ENCODE measurements at regions not wholly inside any gene's neighbourhood (a gene's known extent, or its start where the extent isn't known, plus 50 kb on each side); places are given as distances from the start of the nearest gene placed in this dataset.

DNA sequence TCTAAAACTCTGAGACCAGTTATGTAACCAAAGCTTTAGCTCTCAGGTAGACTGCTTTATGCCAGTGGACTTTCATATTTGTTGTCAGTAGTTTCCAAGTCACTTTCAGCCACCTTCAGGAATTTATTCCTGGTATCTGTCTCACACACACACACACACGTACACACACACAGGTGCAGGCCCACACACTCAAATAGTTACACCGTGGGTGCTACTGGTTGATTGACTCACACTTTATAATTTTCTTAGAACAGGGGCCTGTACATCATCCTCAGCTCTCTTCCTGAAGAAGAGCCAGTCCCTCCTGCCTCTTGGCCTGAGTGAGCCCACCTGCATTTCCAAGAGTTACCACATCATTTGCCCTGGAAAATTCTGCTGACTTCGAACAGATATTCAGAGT is 555.2 kb downstream of the SOX6 start:
- TF ChIP-seq, protein P1, sequence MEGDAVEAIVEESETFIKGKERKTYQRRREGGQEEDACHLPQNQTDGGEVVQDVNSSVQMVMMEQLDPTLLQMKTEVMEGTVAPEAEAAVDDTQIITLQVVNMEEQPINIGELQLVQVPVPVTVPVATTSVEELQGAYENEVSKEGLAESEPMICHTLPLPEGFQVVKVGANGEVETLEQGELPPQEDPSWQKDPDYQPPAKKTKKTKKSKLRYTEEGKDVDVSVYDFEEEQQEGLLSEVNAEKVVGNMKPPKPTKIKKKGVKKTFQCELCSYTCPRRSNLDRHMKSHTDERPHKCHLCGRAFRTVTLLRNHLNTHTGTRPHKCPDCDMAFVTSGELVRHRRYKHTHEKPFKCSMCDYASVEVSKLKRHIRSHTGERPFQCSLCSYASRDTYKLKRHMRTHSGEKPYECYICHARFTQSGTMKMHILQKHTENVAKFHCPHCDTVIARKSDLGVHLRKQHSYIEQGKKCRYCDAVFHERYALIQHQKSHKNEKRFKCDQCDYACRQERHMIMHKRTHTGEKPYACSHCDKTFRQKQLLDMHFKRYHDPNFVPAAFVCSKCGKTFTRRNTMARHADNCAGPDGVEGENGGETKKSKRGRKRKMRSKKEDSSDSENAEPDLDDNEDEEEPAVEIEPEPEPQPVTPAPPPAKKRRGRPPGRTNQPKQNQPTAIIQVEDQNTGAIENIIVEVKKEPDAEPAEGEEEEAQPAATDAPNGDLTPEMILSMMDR (IDR thresholded peaks at IDR 0.05) = no peak
- no peak for TF ChIP-seq POLR2A (IDR thresholded peaks at IDR 0.05)
